MM.1S (cell line): ENCODE measurements at regions not wholly inside any gene's neighbourhood (a gene's known extent, or its start where the extent isn't known, plus 50 kb on each side); places are given as distances from the start of the nearest gene placed in this dataset.

Experiments
- EZH2phosphoT487 ChIP-seq: fragments of 300-600 bp; sonication (generic); IDR thresholded peaks from 2 replicates; pipeline ENCODE4 v1.6.1; 2018; ENCODE audit warnings: antibody characterized with exemption, low read length
- TF ChIP-seq, protein P1 (sequence below): fragments of 300-600 bp; sonication (generic); IDR thresholded peaks from 2 replicates; pipeline ENCODE4 v1.5.1; 2016; ENCODE audit warnings: antibody characterized with exemption, low read length, mixed read lengths

DNA sequence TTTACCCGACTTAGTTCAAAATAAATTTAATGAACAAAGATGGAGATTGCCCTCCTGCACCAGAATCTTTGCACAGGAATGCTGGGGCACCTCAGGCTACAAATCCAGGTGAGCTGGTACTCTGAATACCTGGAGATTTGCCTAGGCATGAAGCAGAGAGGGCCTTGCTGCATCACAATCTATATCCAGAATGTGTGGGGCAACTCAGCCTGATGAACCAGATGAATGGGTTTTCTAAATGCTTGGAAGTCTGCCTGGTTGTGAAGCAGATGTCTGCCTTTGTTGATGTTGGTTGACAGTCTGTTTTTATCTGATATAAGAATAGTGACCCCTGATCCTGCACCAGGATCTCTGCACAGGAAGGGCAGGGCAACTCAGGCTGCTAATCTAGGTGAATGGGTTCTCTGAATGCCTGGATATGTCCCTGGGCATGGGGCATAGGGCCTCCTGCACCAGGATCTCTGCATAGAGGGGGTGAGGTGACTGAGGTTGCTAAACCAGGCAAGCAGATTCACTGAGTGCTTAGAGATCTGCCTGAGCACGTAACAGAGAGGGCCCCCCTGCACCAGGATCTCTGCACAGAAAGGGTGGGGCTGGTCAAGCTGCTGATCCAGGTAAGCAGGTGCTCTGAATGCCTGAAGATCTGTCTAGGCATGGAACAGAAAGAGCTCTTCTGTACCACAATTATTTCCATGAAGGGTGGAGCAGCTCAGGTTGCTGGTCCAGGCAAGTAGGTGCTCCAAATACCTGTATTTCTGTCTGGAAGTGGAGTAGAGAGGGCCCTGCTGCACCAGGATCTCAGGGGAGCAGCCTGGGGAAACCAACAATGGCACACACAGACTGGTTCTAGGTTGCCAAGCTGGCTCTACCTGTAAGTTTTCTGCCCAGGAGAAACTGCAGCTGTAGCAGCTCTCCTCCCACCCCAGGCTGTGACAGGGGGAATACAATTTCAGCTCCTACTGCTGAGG lies 437.5 kb downstream of the MMUT start:
- TF ChIP-seq, protein P1, sequence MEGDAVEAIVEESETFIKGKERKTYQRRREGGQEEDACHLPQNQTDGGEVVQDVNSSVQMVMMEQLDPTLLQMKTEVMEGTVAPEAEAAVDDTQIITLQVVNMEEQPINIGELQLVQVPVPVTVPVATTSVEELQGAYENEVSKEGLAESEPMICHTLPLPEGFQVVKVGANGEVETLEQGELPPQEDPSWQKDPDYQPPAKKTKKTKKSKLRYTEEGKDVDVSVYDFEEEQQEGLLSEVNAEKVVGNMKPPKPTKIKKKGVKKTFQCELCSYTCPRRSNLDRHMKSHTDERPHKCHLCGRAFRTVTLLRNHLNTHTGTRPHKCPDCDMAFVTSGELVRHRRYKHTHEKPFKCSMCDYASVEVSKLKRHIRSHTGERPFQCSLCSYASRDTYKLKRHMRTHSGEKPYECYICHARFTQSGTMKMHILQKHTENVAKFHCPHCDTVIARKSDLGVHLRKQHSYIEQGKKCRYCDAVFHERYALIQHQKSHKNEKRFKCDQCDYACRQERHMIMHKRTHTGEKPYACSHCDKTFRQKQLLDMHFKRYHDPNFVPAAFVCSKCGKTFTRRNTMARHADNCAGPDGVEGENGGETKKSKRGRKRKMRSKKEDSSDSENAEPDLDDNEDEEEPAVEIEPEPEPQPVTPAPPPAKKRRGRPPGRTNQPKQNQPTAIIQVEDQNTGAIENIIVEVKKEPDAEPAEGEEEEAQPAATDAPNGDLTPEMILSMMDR: no peak
- no peak for TF ChIP-seq EZH2phosphoT487
